GM18499 (cell line): ENCODE measurements at regions not wholly inside any gene's neighbourhood (a gene's known extent, or its start where the extent isn't known, plus 50 kb on each side); places are given as distances from the start of the nearest gene placed in this dataset.
"Not testable (repeated sequence)": the region's sequence is repeated elsewhere in the genome, so short reads cannot be mapped to it uniquely, and the experiment has no call there.

ENCODE experiments used
- ATAC-seq: cut with Tn5 transposase; IDR thresholded peaks from one replicate; pipeline ENCODE4 v1.9.1; 2021; ENCODE audit warnings: moderate number of reproducible peaks; ENCODE audit not compliant: insufficient read depth, unreplicated experiment

GRCh38 chr12:46671102-46671501 lies 154.7 kb downstream of the SLC38A4 start:
- ATAC-seq: no peak

DNA sequence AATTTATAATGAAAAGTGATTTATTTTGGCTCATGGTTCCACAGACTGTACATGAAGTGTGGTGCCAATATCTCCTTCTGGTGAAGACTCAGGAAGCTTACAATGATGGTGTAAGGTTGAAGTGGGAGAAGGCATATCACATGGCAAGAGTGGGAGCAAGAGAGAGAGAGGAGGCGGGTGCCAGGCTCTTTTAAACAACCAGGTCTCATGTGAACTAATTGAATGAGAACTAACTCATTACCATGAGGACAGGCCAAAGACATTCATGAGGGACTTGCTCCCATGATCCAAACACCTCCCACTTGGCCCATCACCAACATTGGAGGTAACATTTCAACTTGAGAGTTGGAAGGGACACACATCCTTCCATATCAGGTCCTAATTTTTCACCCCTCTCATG lies 155.2 kb downstream of the SLC38A4 start:
- ATAC-seq: no peak

DNA sequence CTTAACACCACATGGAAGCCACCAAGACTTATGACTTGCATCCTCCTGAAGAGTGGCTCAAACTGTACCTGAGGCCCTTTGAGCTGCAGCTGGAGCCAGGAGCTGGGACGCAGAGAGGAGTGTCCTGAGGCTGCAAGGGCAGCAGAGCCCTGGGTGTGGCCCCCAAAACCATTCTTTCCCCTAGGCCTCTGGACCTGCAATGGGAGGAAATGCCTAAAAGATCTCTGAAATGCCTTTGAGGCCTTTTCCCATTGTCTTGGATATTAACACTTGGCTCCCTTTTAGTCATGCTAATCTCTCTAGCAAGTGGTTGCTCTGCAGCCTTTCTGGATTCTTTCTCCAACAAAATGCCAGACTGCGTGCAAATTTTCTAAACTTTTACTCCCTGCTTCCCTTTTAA lies 156.1 kb downstream of the SLC38A4 start:
- no peak for ATAC-seq

DNA sequence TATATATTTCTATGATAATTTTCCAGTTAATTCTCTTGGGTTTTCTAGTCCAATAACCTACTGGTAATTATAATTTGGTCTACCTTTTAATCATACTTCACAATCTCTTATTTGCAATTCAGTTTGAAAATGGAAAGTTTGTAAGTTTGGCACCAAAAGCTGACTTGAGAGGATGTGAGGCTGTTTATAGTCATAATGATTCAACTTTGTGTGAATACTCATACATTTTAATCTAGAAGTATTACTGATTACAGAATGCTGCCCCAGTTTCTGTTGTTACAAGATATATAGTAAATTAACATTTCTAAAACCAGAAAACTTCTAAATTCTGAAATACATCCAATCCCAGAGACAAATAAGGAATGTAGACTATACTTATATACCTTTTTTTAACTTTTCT lies 158.2 kb downstream of the SLC38A4 start:
- no peak for ATAC-seq

- no peak for ATAC-seq
Measured at GRCh38 chr12:46664761-46665287, 161.0 kb downstream of the SLC38A4 start.

DNA sequence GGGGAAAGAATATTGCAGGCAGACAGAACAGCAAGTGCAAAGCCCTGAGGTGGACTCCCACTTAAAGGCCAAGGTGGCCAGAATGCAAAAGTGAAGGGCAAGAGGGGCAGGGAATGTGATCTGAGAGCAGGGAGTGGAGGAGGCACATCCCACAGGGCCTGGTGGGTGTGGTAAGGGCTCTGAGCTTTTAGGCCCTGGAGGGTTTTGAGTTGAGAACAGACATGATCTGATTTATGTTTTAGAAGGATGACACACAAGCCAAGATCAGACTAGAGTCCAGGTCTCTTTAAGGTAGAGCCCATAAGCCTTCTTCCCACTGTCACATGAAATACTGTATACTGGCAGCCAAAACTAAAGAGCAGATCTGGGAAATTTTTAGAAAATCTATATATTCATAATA lies 162.5 kb downstream of the SLC38A4 start:
- ATAC-seq: no peak

- ATAC-seq: peak; percentile 69
Measured at GRCh38 chr12:46661110-46661845, 164.5 kb downstream of the SLC38A4 start.

DNA sequence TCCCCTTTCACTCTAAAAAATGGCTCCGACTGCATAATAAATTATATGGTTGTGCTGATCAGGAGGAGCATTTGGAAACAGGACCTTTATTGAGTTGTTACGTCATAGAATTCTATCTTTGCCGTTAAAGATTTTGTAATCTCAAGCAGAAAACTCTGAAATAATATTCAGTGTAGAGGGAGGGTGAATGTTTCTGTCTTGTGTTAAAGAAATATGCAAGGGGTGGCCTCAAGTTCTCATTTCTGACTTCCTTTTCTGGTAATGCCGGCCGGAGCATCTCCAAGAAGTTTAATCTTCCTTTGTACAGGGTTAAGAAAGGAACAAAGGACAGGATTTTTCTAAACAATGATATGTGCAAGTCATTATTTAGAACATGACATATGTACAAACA lies 165.1 kb downstream of the SLC38A4 start:
- no peak for ATAC-seq

- ATAC-seq: no peak
Measured at GRCh38 chr12:46660276-46660675, 165.5 kb downstream of the SLC38A4 start.

GRCh38 chr12:46659824-46660223 lies 166.0 kb downstream of the SLC38A4 start:
- ATAC-seq: no peak

DNA sequence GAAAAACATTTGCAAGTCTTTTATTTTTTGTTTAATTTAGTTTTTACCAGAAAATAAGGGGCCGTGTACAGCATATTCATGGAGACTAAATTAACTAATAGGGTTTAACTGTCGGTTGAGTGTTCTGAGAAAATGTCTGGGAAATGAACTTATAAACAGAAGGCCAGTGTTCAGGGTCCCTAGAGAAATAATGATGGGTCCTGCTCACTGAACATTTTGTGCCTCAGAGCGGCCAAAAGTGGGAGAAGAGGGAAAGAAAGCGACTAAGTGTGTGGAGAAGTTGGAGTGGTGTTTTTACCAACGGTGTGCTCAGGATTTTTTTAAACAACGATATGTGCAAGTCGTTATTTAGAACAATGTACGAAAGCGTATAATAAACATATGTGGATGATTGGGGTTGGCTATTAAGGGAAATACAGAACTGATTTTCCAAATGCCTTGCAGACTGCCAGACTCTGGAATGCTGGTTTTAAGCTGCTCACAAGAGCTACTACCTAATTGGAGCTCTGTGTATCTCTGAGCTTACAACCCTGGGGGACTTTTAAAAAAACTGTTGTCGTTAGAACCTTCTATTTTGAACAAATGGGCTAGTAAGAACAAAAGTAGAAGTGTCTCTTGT lies 166.7 kb downstream of the SLC38A4 start:
- ATAC-seq: no peak

- ATAC-seq: no peak
Measured at GRCh38 chr12:46657453-46658411, 168.1 kb downstream of the SLC38A4 start.

GRCh38 chr12:46655984-46656383 lies 169.8 kb downstream of the SLC38A4 start:
- not testable (repeated sequence) for ATAC-seq

- no peak for ATAC-seq
Measured at GRCh38 chr12:46653311-46653710, 172.5 kb downstream of the SLC38A4 start.

DNA sequence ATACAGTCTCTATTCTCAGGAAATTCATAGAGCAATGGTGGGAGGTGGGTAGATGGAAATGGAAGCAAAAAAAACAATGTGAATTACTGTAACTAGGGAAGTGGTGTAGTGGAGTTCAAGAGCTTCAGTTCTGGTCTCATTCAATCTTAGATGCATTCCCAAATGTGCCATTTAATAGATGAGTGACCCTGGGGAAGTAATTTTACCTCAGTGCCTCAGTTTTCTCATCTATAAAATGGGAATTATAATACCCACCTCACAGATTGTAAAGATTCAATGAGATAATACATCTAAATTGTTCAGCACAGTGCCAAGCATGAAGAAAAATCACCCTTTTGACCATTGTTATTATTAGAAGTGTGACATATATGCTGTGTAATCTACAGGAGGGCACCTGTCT lies 173.1 kb downstream of the SLC38A4 start:
- ATAC-seq: no peak

GRCh38 chr12:46650688-46651087 lies 175.1 kb downstream of the SLC38A4 start:
- ATAC-seq: no peak

GRCh38 chr12:46649433-46649832 lies 176.4 kb downstream of the SLC38A4 start:
- no peak for ATAC-seq

GRCh38 chr12:46647034-46647433 lies 178.8 kb downstream of the SLC38A4 start:
- no peak for ATAC-seq

- ATAC-seq: not testable (repeated sequence)
Measured at GRCh38 chr12:46641649-46642048, 184.1 kb downstream of the SLC38A4 start.

DNA sequence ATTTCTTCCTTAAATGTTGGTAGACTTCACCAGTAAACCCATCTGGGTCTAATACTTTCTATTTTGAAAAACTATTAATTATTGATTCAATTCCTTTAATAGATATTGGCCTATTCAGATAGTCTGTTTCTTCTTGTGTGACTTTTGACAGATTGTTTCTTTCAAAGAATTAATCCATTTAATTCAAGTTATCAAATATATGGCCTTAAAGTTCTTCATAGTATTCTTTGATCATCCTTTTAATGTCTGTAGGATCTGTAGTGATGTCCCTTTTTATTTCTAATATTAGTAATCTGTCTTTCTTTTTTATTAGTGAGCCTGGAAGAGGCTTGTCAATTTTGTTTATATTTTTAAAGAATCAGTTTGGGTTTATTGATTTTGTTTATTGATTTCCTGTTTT lies 190.0 kb downstream of the SLC38A4 start:
- no peak for ATAC-seq
